GM10266 (cell line): ENCODE measurements at regions not wholly inside any gene's neighbourhood (a gene's known extent, or its start where the extent isn't known, plus 50 kb on each side); places are given as distances from the start of the nearest gene placed in this dataset.
A peak's percentile ranks its signal among the peaks of the same experiment; 100 is the strongest.
"Not testable (repeated sequence)": the region's sequence is repeated elsewhere in the genome, so short reads cannot be mapped to it uniquely, and the experiment has no call there.

Experiments used
- DNase-seq: peaks from one replicate; pipeline ENCODE4 v3.0.0; 2012; ENCODE audit errors: extremely low spot score
- CTCF ChIP-seq: IDR thresholded peaks from 2 replicates; pipeline ENCODE4 v1.5.1; 2012; ENCODE audit warnings: mild to moderate bottlenecking, low read depth; ENCODE audit not compliant: control insufficient read depth, insufficient read depth; ENCODE audit errors: missing control alignments

DNA sequence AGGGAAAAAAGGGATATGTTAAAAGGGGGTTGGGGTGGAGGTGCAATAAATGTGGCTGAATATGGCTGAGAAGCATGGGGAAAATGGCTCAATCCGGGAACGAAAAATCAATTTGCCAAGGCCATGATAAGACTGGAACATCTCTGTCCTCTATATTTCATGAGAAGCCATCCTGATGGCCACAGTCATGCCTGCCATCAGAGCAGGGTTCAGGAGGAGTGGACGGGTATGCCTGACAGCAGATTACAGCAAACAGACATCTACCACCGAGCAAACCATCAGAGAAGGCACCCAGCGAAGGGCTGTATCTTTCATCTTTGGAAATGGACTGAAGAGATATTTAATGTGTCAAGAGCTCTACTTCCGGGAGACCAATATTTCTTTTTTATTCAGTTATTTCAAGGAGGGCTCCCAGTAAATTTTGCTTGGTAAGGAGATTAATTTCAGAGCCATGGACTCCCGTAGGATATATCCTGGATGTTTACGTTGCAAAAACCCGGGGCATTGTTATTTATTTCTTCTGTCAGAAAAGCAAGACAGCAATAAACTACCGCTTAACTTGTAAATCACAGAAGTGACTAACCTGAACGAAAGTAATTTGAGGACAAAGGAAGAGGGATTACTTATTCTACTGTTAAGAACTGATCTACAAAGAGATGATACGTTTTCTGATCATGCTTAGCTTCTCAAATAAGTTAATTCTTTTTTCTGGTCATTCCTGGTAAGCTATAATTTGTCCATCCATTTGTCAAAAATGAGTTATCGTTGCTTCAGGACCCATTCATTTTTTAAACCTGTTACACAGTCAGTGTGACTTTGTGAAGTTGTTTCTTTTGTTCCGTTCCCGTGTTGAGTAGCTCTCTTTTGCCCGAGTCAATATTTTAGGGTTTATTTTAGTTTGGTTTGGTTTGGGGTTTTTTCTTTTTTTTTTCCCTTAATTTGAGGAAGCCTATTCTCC, 80.6 kb upstream of the CHD2 start:
- no peak for DNase-seq
- no peak for TF ChIP-seq CTCF

- peak; percentile 85 for DNase-seq
- no peak for TF ChIP-seq CTCF
Observed at GRCh38 chr15:92820236-92821021, 79.7 kb upstream of the CHD2 start.

GRCh38 chr15:92821491-92822116, 78.5 kb upstream of the CHD2 start:
- no peak for DNase-seq
- no peak for TF ChIP-seq CTCF

- no peak for DNase-seq
- no peak for TF ChIP-seq CTCF
Observed at GRCh38 chr15:92822216-92823144, 77.6 kb upstream of the CHD2 start.

GRCh38 chr15:92825985-92826384, 74.1 kb upstream of the CHD2 start:
- TF ChIP-seq CTCF = no peak
- no peak for DNase-seq

- not testable (repeated sequence) for DNase-seq
Observed at GRCh38 chr15:92827991-92828390, 72.1 kb upstream of the CHD2 start.

DNA sequence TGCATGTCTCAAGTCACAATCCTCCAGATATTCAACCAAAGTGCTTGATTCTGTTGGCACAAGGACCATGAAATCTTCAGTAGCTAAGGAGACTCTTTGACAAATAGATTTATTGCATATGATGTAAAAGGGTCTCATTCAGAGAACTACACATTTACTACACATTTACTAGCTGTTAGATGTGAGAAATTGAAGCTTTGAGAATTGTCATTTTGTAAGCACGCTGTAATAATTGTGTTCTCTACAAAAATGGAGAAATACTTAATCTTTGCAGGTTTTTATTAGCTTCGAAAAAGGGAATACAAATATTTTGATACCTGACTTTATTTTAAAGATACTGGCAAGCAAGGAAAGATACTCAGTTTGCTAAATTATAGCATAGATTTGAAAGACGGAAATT, 70.2 kb upstream of the CHD2 start:
- DNase-seq = no peak
- no peak for TF ChIP-seq CTCF
